Heart right ventricle (tissue), 16 donors: ENCODE measurements at regions not wholly inside any gene's neighbourhood (a gene's known extent, or its start where the extent isn't known, plus 50 kb on each side); places are given as distances from the start of the nearest gene placed in this dataset.

Source experiments
- ATAC-seq, 8 donors: fragments of 200-7000 bp; cut with Tn5 transposase; one replicate each; pipeline ENCODE4 v1.9.1; 2020; ENCODE audit warnings: mild to moderate bottlenecking in 8 of 8, moderate library complexity in 8 of 8, moderate number of reproducible peaks in 1 of 8
- DNase-seq, 2 donors: peaks; one replicate each; pipeline ENCODE4 v3.0.0-alpha.2; 2020
- H3K27ac ChIP-seq, 10 donors: fragments of 200-600 bp; sonication (generic) in 2 of 10; one replicate each; pipeline versions ENCODE4 v1.5.0 to v1.8.0; 2020 to 2022; ENCODE audit warnings: mild to moderate bottlenecking in 3 of 10
- H3K27me3 ChIP-seq, 7 donors: fragments of 200-600 bp; one replicate each; pipeline ENCODE4 v1.8.0; 2021 to 2022; ENCODE audit warnings: mild to moderate bottlenecking in 2 of 7
- H3K36me3 ChIP-seq, 9 donors: fragments of 200-600 bp; sonication (generic) in 1 of 9; one replicate each; pipeline versions ENCODE4 v1.5.0 to v1.8.0; 2020 to 2022; ENCODE audit warnings: mild to moderate bottlenecking in 2 of 9
- H3K4me1 ChIP-seq, 9 donors: fragments of 200-600 bp; sonication (generic) in 1 of 9; one replicate each; pipeline versions ENCODE4 v1.5.0 to v1.8.0; 2020 to 2022; ENCODE audit warnings: mild to moderate bottlenecking in 4 of 9
- H3K4me3 ChIP-seq, 10 donors: fragments of 200-600 bp; sonication (generic) in 2 of 10; one replicate each; pipeline versions ENCODE4 v1.5.0 to v1.8.0; 2020 to 2022; ENCODE audit warnings: mild to moderate bottlenecking in 7 of 10, moderate library complexity in 2 of 10
- H3K9me3 ChIP-seq, 11 donors: fragments of 200-600 bp in 10 of 11; sonication (generic) in 2 of 11; one replicate each; pipeline versions ENCODE4 v1.5.0 to v1.8.0; 2013 to 2022; ENCODE audit warnings: mild to moderate bottlenecking in 2 of 11, control low read depth in 1 of 11, moderate library complexity in 1 of 11
- CTCF ChIP-seq, 9 donors: fragments of 200-600 bp; sonication (generic) in 2 of 9; IDR thresholded peaks; one replicate each; pipeline versions ENCODE4 v1.5.0 to v1.8.0; 2021 to 2022; ENCODE audit warnings: antibody characterized with exemption in 9 of 9, mild to moderate bottlenecking in 5 of 9, moderate library complexity in 1 of 9
- WGBS, 2 donors: extraction: QIAGEN DNeasy Blood & Tissue Kit; methylation state at CpG; one replicate each; pipeline ENCODE4 v1.1.7; 2013; ENCODE audit warnings: inconsistent platforms in 1 of 2; 5-methylcytosine and 5-hydroxymethylcytosine counted together
- intact Hi-C, 10 donors: fragments of 100-400 bp; cut with DNase I; formaldehyde crosslinking; loops; one replicate each; pipeline versions ENCODE4 v1.11.1 to v1.14.2; 2022
- donor health status: Arrhythmogenic right ventricular cardiomyopathy.
- donor health status: ischemic (EF 13 %, LVEDD 7.1; RV severe dilation, severe dysfunction).
- donor health status: healthy with polysubstance abuse.
- donor health status: DM: no; HTN: yes; CAD: no.
- donor health status: DM: no; HTN: no; CAD: no.
- donor health status: ischemic (EF 25% LVEDD 6.9; RV normal size, moderate dysfunction).
- donor health status: ischemic (EF 25% LVEDD 5.7; RV mildly dilated, moderate dysfunction).
- donor health status: healthy.
- donor health status: DM: yes; HTN: yes; CAD: no.
- donor health status: Ischemic cardiomyopathy.
- donor health status: ischemic (EF 35%, LVEDD 5.7; RV mildly dilated, moderate dysfunction).
- donor health status: nonischemic (EF 11% LVEDD 7.7; RV severe dilation, severe dysfunction).
- donor health status: DM: yes; HTN: yes; CAD: no.
- donor health status: PGD.
- donor health status: ischemic (EF 29% LVEDD 5.4; RV normal size, mild dysfunction).
- donor health status: nonischemic (EF 23%, LVEDD 6.1; RV moderate dilation, normal function).

- 73 to 76% methylated on average over 2 of the region's 2 CpGs for WGBS, 2 donors
- TF ChIP-seq CTCF (IDR thresholded peaks at IDR 0.05): no peak
- no peak for DNase-seq
- no peaks in the 10 kb centered on the region for H3K4me1 ChIP-seq
- no peak overlapping the region for H3K4me3 ChIP-seq
- no peaks in the 10 kb centered on the region for H3K27me3 ChIP-seq
- intact Hi-C loops: no loop called here
- no peak overlapping the region for H3K27ac ChIP-seq
- ATAC-seq: no peak
- no peaks in the 10 kb centered on the region for H3K36me3 ChIP-seq
- no peaks in the 10 kb centered on the region for H3K9me3 ChIP-seq
Measured at GRCh38 chr3:110253794-110254193, 817.8 kb upstream of the NECTIN3 start.

GRCh38 chr3:110254591-110254990 is 817.0 kb upstream of the NECTIN3 start:
- no peak for DNase-seq
- no peaks in the 10 kb centered on the region for H3K27me3 ChIP-seq
- 86 to 93% methylated on average over 7 of the region's 7 CpGs for WGBS, 2 donors
- H3K4me1 ChIP-seq: no peaks in the 10 kb centered on the region
- no peak overlapping the region for H3K27ac ChIP-seq
- H3K9me3 ChIP-seq: no peaks in the 10 kb centered on the region
- no peak overlapping the region for H3K4me3 ChIP-seq
- no peak for TF ChIP-seq CTCF (IDR thresholded peaks at IDR 0.05)
- ATAC-seq: no peak
- no peaks in the 10 kb centered on the region for H3K36me3 ChIP-seq
- intact Hi-C loops: no loop called here

GRCh38 chr3:110261141-110261540 is 810.5 kb upstream of the NECTIN3 start:
- intact Hi-C loops: no loop called here
- H3K4me3 ChIP-seq: no peak overlapping the region
- WGBS, 2 donors: 53 to 68% methylated on average over 1 of the region's 1 CpG
- ATAC-seq (no peak), DNase-seq (no peak)
- H3K36me3 ChIP-seq: no peaks in the 10 kb centered on the region
- H3K9me3 ChIP-seq: no peaks in the 10 kb centered on the region
- no peaks in the 10 kb centered on the region for H3K27me3 ChIP-seq
- no peak for TF ChIP-seq CTCF (IDR thresholded peaks at IDR 0.05)
- H3K4me1 ChIP-seq: no peaks in the 10 kb centered on the region
- no peak overlapping the region for H3K27ac ChIP-seq

GRCh38 chr3:110262896-110263295 is 808.7 kb upstream of the NECTIN3 start:
- WGBS, 2 donors: 55 to 63% methylated on average over 4 of the region's 4 CpGs
- ATAC-seq: no peak
- Histone ChIP-seq H3K36me3 (no peaks in the 10 kb centered on the region), H3K9me3 (no peaks in the 10 kb centered on the region), H3K27me3 (no peaks in the 10 kb centered on the region), H3K27ac (no peak overlapping the region), H3K4me1 (no peaks in the 10 kb centered on the region), H3K4me3 (no peak overlapping the region)
- intact Hi-C loops: no loop called here
- DNase-seq: no peak
- no peak for TF ChIP-seq CTCF (IDR thresholded peaks at IDR 0.05)

- H3K36me3 ChIP-seq: no peaks in the 10 kb centered on the region
- H3K9me3 ChIP-seq: no peaks in the 10 kb centered on the region
- intact Hi-C loops: no loop called here
- no peak overlapping the region for H3K4me3 ChIP-seq
- no peak overlapping the region for H3K27ac ChIP-seq
- no peaks in the 10 kb centered on the region for H3K27me3 ChIP-seq
- no peaks in the 10 kb centered on the region for H3K4me1 ChIP-seq
- ATAC-seq (no peak), DNase-seq (no peak)
- WGBS, 2 donors: 48 to 55% methylated on average over 1 of the region's 1 CpG
- TF ChIP-seq CTCF (IDR thresholded peaks at IDR 0.05): no peak
Measured at GRCh38 chr3:110265302-110265701, 806.3 kb upstream of the NECTIN3 start.
